GM18508 (cell line): ENCODE measurements at regions not wholly inside any gene's neighbourhood (a gene's known extent, or its start where the extent isn't known, plus 50 kb on each side); places are given as distances from the start of the nearest gene placed in this dataset.

ENCODE experiments used
- ATAC-seq: cut with Tn5 transposase; IDR thresholded peaks from one replicate; pipeline ENCODE4 v1.9.1; 2021; ENCODE audit warnings: moderate number of reproducible peaks; ENCODE audit not compliant: insufficient read depth, unreplicated experiment

GRCh38 chr11:104663190-104664140 lies 234.8 kb downstream of the CASP12 start:
- ATAC-seq, result no peak

DNA sequence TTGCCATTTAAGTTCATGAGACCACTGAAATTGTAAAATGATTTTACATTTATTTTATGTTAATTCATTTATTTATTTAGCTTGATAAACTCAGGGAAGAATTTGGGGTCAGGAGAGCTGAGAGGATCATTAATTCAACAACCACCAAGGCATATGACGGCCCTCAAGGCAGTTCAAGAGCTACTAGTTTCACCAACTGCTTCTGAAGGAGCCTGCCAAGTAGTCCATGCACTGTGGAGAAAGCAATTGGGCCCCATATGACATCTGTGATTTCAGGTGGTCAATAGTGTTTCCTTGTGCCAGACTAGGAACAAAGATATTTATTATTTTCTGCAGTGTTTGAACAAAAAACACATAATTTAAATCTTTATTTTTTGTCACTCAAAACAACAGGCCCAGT lies 236.4 kb downstream of the CASP12 start:
- no peak for ATAC-seq

DNA sequence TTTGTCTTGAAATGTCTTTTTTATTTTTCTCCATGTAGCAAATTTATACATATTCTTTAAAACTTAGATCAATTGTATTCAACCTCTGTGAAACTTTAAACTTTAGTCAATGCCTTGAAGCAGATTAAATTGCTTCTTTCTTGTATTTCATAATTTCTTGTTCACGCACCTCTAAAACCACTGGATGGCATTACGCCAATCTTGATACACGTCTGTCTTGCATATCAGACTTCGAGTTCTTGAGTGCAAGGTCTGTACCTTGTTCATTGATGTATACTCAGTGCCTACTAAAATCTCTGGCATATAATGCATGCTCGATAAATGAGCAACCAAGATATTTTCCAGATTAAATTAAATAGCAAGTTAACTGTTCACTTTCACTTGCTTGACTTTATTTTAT lies 236.8 kb downstream of the CASP12 start:
- ATAC-seq, result no peak

DNA sequence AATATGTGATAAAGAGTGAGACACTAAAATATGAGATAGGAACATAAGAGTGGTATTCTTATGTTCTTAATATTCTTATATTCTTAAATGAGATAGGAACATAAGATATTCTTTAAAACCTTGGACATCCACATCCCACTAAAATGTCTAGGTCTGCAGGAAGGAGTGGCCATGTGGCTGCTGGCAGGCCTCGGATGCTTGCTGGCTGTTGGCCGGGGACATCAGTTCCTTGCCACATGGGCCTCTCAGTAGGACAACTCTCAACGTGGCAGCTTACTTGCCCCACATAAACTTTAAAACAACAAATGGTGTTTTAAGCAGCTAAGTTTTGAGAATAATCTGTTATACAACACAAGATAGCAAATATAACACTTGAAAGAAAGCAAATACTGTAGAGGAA lies 240.1 kb downstream of the CASP12 start:
- ATAC-seq, result no peak

GRCh38 chr11:104657083-104657482 lies 241.2 kb downstream of the CASP12 start:
- ATAC-seq, result no peak

DNA sequence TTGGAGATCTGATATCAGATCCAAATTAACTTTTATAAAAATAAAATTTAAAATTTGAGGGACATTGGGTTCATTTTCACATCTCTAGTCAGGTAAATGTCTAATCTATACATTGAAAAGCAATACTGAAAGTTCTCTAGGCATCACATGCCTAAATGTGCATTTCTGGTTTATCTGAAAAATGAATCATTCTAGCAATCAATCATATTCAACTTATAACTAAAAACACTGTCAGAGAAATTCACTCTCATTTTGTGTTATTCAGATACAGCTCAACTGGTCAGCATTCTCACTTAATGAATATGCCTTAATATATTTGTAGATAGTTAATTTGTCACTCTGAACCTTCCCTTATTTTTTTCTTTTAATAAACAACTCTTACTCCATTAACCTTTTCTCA lies 243.2 kb downstream of the CASP12 start:
- no peak for ATAC-seq

DNA sequence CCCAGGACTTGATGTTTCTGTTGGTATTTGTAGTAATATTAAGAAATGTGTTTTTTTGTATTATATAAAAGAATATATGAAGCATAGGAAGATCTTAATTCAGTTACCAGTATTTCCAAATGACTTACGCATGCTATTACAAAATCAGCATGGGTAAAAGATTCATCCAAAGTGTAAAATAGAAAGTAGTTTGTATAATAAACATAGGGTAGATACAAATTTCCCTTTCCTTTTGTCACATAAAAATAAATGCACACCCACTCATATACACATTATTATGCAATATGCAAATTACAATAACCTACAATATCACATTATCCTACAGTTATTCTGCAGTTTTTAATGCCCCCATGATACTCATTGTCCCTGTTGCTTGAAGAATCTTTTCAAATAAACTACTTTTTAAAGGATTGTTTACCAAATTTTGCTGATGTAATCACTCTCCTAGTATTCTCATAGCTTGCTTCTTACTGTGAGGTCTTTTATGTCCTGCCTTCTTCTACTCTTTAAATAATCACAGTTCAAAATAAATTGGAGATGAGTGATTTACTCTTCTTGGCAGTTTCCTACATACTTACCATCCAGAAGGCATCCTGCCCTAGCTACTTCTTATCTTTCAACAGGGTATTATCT lies 244.0 kb downstream of the CASP12 start:
- ATAC-seq, result no peak

- no peak for ATAC-seq
Observed at GRCh38 chr11:104653407-104653806, 244.9 kb downstream of the CASP12 start.

GRCh38 chr11:104652996-104653395 lies 245.3 kb downstream of the CASP12 start:
- ATAC-seq, result no peak

DNA sequence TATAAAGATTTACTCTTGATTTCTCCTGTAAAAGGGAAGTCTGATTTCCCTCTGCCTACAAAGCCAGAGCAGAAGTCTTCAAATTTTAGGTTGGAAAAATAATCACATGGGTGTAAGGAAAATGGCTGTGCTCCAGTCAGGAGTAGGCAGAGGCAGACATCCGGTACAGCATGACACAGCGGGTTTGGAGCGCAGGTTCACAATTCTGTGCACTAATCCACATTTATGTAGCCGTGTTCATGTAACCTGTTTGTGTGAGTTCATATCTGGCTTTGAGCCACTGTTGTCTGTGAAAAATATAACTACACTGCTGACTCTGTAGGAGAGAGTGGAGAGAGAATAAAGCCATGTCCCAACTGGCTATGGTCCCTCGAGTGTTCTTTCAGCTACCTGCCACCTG lies 248.0 kb downstream of the CASP12 start:
- no peak for ATAC-seq

- no peak for ATAC-seq
Observed at GRCh38 chr11:104649002-104649401, 249.3 kb downstream of the CASP12 start.

DNA sequence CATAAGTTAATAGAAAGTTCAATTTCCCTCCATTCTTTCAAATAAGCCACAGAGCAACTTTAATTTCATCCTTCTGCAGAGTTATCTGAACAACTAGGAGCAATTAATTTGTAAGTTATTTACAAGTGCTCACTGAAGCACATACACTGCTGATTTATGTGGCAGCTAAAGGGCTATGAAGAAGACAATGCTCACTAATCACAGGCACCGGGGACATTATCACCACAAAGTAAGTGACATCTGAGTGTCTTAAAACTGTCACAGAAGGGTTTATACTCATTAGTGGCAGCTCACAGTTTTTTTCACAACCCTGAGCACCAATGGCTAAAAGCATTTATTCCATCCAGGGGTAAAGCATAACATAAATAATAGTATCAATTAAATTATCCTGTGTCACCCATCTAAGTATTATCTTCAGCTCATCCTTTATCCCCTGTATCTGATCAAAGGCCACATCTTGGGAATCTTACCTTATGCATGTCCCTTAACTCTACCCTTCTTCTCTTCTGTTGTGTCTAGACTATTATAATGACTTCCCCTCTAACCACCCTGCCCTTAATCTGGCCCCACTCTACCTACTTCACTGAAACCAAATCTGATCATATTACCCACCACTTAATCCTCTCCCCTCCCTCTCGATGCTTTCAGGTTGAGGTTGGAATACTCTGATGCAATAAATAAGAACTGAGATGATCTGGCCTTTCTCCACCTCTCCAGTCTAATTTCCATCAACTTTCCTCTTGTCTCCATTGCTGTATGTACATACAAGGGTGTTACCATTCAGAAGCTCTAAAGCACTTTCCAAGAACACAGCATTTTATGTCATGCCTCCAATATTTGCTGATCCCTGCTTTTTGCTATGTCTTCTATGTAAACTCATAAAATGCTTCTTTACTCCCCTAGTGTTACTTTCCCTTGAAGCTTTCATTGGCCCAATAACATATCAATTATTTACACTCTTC lies 252.7 kb downstream of the CASP12 start:
- ATAC-seq, result no peak

- ATAC-seq, result no peak
Observed at GRCh38 chr11:104637662-104638170, 260.5 kb downstream of the CASP12 start.

DNA sequence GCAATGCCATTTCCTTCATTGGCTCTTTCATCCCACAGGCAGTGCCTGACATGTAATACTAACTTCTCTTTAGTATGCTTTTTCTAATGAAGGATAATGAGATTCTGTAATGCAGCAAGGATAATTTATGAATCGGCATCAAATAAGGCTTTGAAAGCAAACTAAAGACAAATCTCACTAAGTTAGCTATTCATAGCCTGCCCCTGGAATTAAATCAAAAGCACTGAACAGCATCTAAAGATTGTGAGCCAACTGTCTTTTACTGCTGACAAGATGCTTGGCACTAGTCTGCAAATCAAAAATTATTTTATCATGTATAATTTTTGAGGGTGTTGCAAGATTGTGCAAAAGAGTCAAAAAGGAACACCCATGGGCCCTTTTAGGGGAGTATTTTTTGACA lies 265.0 kb downstream of the CASP12 start:
- ATAC-seq, result no peak

DNA sequence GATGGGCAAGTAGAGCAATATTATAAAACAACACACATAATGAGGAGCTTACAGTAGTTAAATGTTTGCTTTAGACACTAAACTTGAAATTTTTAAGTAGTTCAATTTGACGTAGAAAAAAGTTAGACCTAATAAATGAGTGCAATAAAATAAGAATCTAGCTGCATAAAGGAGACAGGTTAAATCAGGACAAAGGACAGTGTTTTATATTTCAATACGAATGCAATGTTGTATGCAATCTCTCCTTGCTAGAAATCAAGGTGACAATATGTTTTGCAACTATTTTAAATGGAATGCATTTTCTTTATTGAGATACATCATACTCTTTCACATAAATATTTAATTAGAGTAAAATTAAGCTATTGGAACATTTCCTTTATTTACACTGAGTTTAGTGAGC lies 267.9 kb downstream of the CASP12 start:
- no peak for ATAC-seq

GRCh38 chr11:104625246-104625645 lies 273.0 kb downstream of the CASP12 start:
- ATAC-seq, result no peak

DNA sequence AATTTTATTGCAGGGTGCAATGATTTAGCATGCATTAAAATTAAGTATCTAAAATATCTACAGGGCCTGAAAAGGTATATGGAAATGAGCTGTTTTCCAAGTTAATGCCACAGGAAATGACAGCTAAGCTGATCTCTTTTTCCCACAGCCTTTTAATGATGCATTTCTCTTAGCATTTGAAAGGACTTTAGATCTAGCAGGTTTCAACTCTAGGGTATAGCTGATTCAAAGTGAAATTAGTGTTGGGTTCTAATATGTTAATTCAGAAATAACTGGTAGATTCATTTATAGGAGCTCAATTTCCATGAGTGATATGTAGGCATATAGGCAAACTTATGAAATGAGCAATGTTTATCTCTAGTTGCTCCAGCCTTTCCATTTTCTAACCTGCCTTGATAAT lies 274.2 kb downstream of the CASP12 start:
- ATAC-seq, result no peak

GRCh38 chr11:104623518-104623917 lies 274.7 kb downstream of the CASP12 start:
- ATAC-seq, result no peak

- ATAC-seq, result no peak
Observed at GRCh38 chr11:104620991-104621390, 277.3 kb downstream of the CASP12 start.

DNA sequence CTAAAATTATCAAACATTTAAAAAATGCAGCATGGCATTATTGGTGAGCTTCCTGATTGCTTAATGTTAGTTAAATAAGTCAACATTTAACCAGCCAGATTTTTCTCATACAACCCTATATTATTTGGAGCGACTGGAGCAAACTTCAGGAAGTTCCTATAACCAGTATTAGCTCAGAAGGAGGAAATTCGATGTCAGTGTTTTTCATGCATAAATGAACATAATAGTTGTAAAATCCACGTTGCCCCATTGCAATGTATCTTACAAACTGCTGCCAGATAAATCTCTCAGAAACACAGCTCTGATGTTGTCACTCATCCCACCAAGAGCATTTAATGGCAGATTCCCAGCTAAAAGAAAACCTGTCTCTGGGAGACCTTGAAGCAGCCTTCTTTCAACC lies 278.5 kb downstream of the CASP12 start:
- ATAC-seq, result no peak
